ENCODE measurements at regions not wholly inside any gene's neighbourhood (a gene's known extent, or its start where the extent isn't known, plus 50 kb on each side); places are given as distances from the start of the nearest gene placed in this dataset.
"Not testable (repeated sequence)": the region's sequence is repeated elsewhere in the genome, so short reads cannot be mapped to it uniquely, and the experiment has no call there.

DNA sequence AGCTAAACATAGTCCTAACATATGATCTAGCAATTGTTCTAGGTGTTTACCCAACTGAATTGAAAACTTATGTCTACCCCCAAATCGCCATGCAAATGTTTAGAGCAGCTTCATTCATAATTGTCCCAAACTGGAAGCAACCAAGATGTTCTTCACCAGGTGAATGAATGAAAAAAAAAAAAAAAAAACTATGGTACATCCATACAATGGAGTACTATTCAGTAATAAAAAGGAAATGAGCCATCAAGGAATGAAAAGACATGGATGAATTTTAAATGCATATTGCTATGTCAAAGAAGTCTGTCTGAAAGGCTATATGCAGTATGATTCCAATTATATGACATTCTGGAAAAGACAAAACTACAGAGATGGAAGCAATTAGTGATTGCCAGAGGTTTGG lies 98.6 kb upstream of the ITPRID2 start:
- H3F3A ChIP-seq (ENCODE audit: control insufficient read depth, insufficient read depth): no peaks in the 10 kb centered on the region
- no peak overlapping the region for H3K27ac ChIP-seq (ENCODE audit: low read depth, low read length)
- H3K4me1 ChIP-seq (ENCODE audit: control insufficient read depth, low read length): no peaks in the 10 kb centered on the region
- H3K9me2 ChIP-seq (replicated peaks; ENCODE audit: control insufficient read depth, low read length): no peaks in the 10 kb centered on the region
- H3K4me3 ChIP-seq (ENCODE audit: low read length): no peak overlapping the region
- H3K36me3 ChIP-seq (ENCODE audit: control insufficient read depth, low read length): no peaks in the 10 kb centered on the region
- TF ChIP-seq, protein P1, sequence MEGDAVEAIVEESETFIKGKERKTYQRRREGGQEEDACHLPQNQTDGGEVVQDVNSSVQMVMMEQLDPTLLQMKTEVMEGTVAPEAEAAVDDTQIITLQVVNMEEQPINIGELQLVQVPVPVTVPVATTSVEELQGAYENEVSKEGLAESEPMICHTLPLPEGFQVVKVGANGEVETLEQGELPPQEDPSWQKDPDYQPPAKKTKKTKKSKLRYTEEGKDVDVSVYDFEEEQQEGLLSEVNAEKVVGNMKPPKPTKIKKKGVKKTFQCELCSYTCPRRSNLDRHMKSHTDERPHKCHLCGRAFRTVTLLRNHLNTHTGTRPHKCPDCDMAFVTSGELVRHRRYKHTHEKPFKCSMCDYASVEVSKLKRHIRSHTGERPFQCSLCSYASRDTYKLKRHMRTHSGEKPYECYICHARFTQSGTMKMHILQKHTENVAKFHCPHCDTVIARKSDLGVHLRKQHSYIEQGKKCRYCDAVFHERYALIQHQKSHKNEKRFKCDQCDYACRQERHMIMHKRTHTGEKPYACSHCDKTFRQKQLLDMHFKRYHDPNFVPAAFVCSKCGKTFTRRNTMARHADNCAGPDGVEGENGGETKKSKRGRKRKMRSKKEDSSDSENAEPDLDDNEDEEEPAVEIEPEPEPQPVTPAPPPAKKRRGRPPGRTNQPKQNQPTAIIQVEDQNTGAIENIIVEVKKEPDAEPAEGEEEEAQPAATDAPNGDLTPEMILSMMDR (IDR thresholded peaks at IDR 0.05; ENCODE audit: low read depth, low read length, poor library complexity, severe bottlenecking): no peak
- no peak for TF ChIP-seq EZH2phosphoT487 (IDR thresholded peaks at IDR 0.05; ENCODE audit: borderline replicate concordance, low read length)
- H4K20me1 ChIP-seq (ENCODE audit: control insufficient read depth, insufficient read depth, low read depth, low read length): no peaks in the 10 kb centered on the region
- H3K4me2 ChIP-seq (ENCODE audit: low read length): no peak overlapping the region
- H3K9me3 ChIP-seq (ENCODE audit: control insufficient read depth, insufficient read depth, low read length): no peaks in the 10 kb centered on the region
- no peaks in the 10 kb centered on the region for H3K79me2 ChIP-seq (ENCODE audit: control insufficient read depth, low read length)
- no peaks in the 10 kb centered on the region for H3K27me3 ChIP-seq (ENCODE audit: control insufficient read depth, low read length)

DNA sequence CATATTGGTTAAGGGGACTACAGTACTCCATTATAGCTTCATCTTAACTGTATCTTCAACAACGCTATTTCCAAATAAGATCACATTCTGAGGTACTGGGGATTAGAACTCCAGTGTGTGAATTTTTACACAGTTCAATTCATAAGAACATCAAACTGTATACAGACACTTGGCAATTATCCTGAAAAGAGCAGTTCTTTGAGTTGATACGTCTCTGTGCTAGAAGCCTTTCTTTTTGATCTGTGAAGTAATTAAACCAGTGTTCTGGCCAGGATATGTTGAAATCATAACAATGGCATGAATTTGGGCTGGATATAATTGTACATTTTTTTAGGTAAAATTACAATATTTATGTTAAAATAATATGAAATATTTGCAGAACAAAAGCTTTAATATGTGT lies 93.5 kb upstream of the ITPRID2 start:
- Histone ChIP-seq H4K20me1 (ENCODE audit: control insufficient read depth, insufficient read depth, low read depth, low read length) (no peaks in the 10 kb centered on the region), H3K27ac (ENCODE audit: low read depth, low read length) (no peak overlapping the region), H3K27me3 (ENCODE audit: control insufficient read depth, low read length) (no peaks in the 10 kb centered on the region), H3K9me2 (replicated peaks; ENCODE audit: control insufficient read depth, low read length) (no peaks in the 10 kb centered on the region), H3K4me1 (ENCODE audit: control insufficient read depth, low read length) (no peaks in the 10 kb centered on the region), H3F3A (ENCODE audit: control insufficient read depth, insufficient read depth) (no peaks in the 10 kb centered on the region), H3K4me3 (ENCODE audit: low read length) (no peak overlapping the region), H3K79me2 (ENCODE audit: control insufficient read depth, low read length) (no peaks in the 10 kb centered on the region), H3K9me3 (ENCODE audit: control insufficient read depth, insufficient read depth, low read length) (no peaks in the 10 kb centered on the region), H3K4me2 (ENCODE audit: low read length) (no peak overlapping the region), H3K36me3 (ENCODE audit: control insufficient read depth, low read length) (no peaks in the 10 kb centered on the region)
- TF ChIP-seq, protein P1 (IDR thresholded peaks at IDR 0.05; ENCODE audit: low read depth, low read length, poor library complexity, severe bottlenecking): no peak
- no peak for TF ChIP-seq EZH2phosphoT487 (IDR thresholded peaks at IDR 0.05; ENCODE audit: borderline replicate concordance, low read length)

DNA sequence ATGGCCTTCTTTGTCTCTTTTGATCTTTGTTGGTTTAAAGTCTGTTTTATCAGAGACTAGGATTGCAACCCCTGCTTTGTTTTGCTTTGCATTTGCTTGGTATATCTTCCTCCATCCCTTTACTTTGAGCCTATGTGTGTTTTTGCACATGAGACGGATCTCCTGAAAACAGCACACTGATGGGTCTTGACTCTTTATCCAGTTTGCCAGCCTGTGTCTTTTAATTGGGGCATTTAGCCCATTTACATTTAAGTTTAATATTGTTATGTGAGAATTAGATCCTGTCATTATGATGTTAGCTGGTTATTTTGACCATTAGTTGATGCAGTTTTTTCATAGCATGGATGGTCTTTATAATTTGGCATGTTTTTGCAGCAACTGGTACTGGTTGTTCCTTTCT lies 89.2 kb upstream of the ITPRID2 start:
- not testable (repeated sequence) for H3K4me3 ChIP-seq (ENCODE audit: low read length); H3K79me2 ChIP-seq (ENCODE audit: control insufficient read depth, low read length); H3K9me2 ChIP-seq (replicated peaks; ENCODE audit: control insufficient read depth, low read length); H3K9me3 ChIP-seq (ENCODE audit: control insufficient read depth, insufficient read depth, low read length); H3K27me3 ChIP-seq (ENCODE audit: control insufficient read depth, low read length); H3K27ac ChIP-seq (ENCODE audit: low read depth, low read length); H4K20me1 ChIP-seq (ENCODE audit: control insufficient read depth, insufficient read depth, low read depth, low read length); H3K4me2 ChIP-seq (ENCODE audit: low read length); H3K36me3 ChIP-seq (ENCODE audit: control insufficient read depth, low read length); H3F3A ChIP-seq (ENCODE audit: control insufficient read depth, insufficient read depth)
- H3K4me1 ChIP-seq (ENCODE audit: control insufficient read depth, low read length): peaks cover 11% of the 10 kb centered on the region

DNA sequence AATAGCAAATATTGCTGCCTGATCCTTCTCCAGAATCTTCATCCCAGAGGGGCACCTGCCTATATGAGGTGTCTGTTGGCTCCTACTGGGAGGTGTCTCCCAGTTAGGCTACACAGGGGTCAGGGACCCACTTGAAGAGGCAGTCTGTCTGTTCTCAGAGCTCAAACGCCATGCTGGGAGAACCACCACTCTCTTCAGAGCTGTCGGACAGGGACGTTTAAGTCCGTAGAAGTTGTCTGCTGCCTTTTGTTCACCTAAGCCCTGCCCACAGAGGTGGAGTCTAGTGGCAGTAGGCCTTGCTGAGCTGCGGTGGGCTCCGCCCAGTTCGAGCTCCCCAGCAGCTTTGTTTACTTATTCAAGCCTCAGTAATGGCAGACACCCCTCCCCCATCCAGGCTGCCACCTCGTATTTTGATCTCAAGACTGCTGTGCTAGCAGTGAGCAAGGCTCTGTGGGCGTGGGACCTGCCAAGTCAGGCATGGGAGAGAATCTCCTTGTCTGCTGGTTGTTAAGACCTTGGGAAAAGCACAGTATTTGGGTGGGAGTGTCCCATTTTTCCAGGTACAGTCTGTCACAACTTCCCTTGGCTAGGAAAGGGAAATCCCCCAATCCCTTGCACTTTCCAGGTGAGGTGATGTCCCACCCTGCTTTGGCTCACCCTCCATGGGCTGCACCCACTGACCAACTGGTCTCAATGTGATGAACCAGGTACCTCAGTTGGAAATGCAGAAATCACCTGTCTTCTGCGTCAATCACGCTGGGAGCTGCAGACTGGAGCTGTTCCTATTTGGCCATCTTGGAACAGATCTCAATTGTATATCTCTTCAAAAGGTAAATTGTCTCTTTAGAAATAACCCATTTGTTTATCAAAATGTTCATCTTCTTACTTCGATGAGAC lies 87.4 kb upstream of the ITPRID2 start:
- not testable (repeated sequence) for H3F3A ChIP-seq (ENCODE audit: control insufficient read depth, insufficient read depth); H3K9me3 ChIP-seq (ENCODE audit: control insufficient read depth, insufficient read depth, low read length); H3K27me3 ChIP-seq (ENCODE audit: control insufficient read depth, low read length); H4K20me1 ChIP-seq (ENCODE audit: control insufficient read depth, insufficient read depth, low read depth, low read length); H3K4me3 ChIP-seq (ENCODE audit: low read length); H3K36me3 ChIP-seq (ENCODE audit: control insufficient read depth, low read length); H3K27ac ChIP-seq (ENCODE audit: low read depth, low read length); H3K79me2 ChIP-seq (ENCODE audit: control insufficient read depth, low read length); H3K9me2 ChIP-seq (replicated peaks; ENCODE audit: control insufficient read depth, low read length); H3K4me2 ChIP-seq (ENCODE audit: low read length)
- H3K4me1 ChIP-seq (ENCODE audit: control insufficient read depth, low read length): peaks cover 11% of the 10 kb centered on the region
